ENCODE measurements at regions not wholly inside any gene's neighbourhood (a gene's known extent, or its start where the extent isn't known, plus 50 kb on each side); places are given as distances from the start of the nearest gene placed in this dataset.
"Not testable (repeated sequence)": the region's sequence is repeated elsewhere in the genome, so short reads cannot be mapped to it uniquely, and the experiment has no call there.

DNA sequence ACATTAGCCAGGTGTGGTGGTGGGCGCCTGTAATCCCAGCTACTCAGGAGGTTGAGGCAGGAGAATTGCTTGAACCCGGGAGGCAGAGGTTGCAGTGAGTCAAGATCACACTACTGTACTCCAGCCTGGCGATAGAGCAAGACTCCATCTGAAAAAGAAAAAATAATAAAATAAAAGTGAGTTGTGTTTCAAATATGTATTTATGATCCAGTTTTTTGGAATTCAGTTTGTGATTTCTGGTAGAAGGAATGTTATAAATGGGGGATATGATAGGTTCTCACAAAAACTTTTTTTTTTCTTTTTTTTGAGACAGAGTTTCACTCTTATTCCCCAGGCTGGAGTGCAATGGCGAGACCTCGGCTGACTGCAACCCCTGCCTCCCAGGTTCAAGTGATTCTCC, 502.2 kb downstream of the SPATA31D1 start:
- TF ChIP-seq CTCF, POLR2A, POLR2AphosphoS5 (IDR thresholded peaks at IDR 0.05): not testable (repeated sequence)
